ENCODE measurements at regions not wholly inside any gene's neighbourhood (a gene's known extent, or its start where the extent isn't known, plus 50 kb on each side); places are given as distances from the start of the nearest gene placed in this dataset.

GRCh38 chr17:62871291-62871690 is 63.2 kb upstream of the MARCHF10 start:
- TF ChIP-seq, protein P1, sequence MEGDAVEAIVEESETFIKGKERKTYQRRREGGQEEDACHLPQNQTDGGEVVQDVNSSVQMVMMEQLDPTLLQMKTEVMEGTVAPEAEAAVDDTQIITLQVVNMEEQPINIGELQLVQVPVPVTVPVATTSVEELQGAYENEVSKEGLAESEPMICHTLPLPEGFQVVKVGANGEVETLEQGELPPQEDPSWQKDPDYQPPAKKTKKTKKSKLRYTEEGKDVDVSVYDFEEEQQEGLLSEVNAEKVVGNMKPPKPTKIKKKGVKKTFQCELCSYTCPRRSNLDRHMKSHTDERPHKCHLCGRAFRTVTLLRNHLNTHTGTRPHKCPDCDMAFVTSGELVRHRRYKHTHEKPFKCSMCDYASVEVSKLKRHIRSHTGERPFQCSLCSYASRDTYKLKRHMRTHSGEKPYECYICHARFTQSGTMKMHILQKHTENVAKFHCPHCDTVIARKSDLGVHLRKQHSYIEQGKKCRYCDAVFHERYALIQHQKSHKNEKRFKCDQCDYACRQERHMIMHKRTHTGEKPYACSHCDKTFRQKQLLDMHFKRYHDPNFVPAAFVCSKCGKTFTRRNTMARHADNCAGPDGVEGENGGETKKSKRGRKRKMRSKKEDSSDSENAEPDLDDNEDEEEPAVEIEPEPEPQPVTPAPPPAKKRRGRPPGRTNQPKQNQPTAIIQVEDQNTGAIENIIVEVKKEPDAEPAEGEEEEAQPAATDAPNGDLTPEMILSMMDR (IDR thresholded peaks at IDR 0.05; ENCODE audit: low read depth, low read length, missing input control), result no peak
- TF ChIP-seq YY1 (IDR thresholded peaks at IDR 0.05) (no peak), GABPA (IDR thresholded peaks at IDR 0.05 in 1 of 2, conservative IDR thresholded peaks at IDR 0.05 in 1 of 2) (no peak), FOXA1 (IDR thresholded peaks at IDR 0.05) (no peak), NR2F2 (IDR thresholded peaks at IDR 0.05) (no peak), REST (IDR thresholded peaks at IDR 0.05) (no peak), HNF4G (IDR thresholded peaks at IDR 0.05) (no peak), RAD21 (IDR thresholded peaks at IDR 0.05) (no peak), SP1 (IDR thresholded peaks at IDR 0.05) (no peak), TAF1 (conservative IDR thresholded peaks at IDR 0.05) (no peak), JUND (IDR thresholded peaks at IDR 0.05) (no peak)
- TF ChIP-seq, protein P2, sequence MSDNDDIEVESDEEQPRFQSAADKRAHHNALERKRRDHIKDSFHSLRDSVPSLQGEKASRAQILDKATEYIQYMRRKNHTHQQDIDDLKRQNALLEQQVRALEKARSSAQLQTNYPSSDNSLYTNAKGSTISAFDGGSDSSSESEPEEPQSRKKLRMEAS (IDR thresholded peaks at IDR 0.05), result no peak
